ENCODE measurements at regions not wholly inside any gene's neighbourhood (a gene's known extent, or its start where the extent isn't known, plus 50 kb on each side); places are given as distances from the start of the nearest gene placed in this dataset.

DNA sequence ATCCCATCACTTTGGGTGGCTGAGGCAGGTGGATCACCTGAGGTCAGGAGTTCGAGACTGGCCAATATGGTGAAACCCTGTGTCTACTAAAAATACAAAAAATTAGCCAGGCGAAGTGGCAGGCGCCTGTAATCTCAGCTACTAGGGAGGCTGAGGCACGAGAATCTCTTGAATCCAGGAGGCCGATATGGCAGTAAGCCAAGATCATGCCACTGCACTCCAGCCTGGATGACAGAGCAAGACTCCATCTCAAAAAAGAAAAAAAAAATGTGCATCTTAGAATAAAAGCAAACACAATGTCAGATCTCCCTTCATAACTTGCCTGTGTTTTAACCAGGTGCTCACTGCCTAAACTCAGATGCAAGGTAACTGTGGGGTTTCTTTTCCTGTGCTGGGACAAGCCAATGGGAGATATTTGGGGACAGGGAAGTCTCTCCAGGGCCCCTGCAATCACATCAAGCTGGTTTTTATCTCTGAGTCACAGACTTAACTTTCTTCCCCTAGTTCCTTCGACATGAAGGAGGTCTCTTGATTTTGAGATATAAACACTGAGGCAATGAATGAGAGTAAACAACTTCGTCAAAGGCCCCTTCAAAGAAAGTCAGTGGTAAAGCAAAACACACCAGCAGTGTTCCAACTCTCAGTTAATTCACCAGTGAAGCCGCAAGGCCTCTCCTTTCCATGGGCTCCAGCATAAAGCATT lies 99.1 kb downstream of the SNX18 start:
- no peak for DNase-seq
- Histone ChIP-seq H3K4me1 (peaks cover 0 to 41% (median 21%) of the 10 kb centered on the region in 4 donors), H3K36me3 (no peaks in the 10 kb centered on the region), H3K9me3 (no peaks in the 10 kb centered on the region), H3K27ac (no peak overlapping the region), H3K4me3 (no peak overlapping the region), H3K27me3 (no peaks in the 10 kb centered on the region)
- TF ChIP-seq, protein P1, sequence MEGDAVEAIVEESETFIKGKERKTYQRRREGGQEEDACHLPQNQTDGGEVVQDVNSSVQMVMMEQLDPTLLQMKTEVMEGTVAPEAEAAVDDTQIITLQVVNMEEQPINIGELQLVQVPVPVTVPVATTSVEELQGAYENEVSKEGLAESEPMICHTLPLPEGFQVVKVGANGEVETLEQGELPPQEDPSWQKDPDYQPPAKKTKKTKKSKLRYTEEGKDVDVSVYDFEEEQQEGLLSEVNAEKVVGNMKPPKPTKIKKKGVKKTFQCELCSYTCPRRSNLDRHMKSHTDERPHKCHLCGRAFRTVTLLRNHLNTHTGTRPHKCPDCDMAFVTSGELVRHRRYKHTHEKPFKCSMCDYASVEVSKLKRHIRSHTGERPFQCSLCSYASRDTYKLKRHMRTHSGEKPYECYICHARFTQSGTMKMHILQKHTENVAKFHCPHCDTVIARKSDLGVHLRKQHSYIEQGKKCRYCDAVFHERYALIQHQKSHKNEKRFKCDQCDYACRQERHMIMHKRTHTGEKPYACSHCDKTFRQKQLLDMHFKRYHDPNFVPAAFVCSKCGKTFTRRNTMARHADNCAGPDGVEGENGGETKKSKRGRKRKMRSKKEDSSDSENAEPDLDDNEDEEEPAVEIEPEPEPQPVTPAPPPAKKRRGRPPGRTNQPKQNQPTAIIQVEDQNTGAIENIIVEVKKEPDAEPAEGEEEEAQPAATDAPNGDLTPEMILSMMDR (IDR thresholded peaks at IDR 0.05): no peak
- intact Hi-C loops (cut with DNase I; ENCODE audit: low total_unique reads): no loop called here

DNA sequence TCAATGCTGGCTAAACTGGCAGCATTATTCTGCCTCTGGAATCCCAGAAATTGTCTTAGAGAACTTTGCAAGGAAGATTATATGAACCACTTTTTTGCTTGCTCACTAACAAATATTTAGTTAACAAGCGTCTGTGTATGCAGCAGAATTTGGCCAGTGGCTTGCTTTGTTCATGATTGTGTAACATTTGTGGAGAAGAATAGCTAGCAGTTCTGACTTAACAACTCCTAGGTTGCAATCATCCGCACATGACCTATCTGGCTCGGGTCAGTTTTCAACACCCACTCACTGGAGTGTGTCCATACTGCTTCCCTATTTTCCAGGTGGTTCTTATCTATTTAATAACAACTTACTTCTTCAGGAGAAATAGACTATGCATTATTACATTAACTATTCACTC lies 98.5 kb downstream of the SNX18 start:
- no peak overlapping the region for H3K27ac ChIP-seq
- peak; percentile 69 to 78 for DNase-seq
- TF ChIP-seq, protein P1 (IDR thresholded peaks at IDR 0.05): no peak

DNA sequence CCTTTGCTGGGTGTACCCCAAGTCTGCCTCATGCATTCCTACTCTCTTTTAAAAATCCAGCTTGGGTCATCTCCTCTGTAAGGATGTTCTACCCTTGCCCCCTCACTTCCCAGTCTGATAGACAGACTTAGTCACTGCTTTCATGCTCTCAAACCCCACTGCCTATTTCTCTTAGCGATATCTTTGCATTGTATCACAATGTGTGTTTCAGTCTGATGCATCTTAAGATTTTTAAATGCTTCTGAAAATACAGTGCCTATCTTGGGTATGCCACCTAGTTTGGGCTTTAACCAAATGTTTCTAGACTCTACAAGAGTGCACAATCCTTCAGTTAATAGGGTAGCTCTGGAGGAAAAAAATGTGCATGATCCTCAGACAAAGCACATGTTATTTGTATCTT lies 97.8 kb downstream of the SNX18 start:
- no peak overlapping the region for H3K27ac ChIP-seq
- TF ChIP-seq, protein P1 (IDR thresholded peaks at IDR 0.05): no peak
- H3K4me3 ChIP-seq: no peak overlapping the region
- H3K27me3 ChIP-seq: no peaks in the 10 kb centered on the region
- H3K4me1 ChIP-seq: peaks cover 0 to 38% (median 11%) of the 10 kb centered on the region in 4 donors
- no peak for DNase-seq
- intact Hi-C loops (cut with DNase I; ENCODE audit: low total_unique reads): no loop called here
- H3K9me3 ChIP-seq: no peaks in the 10 kb centered on the region
- no peaks in the 10 kb centered on the region for H3K36me3 ChIP-seq

More for the DNA sequence above, 98.5 kb downstream of the SNX18 start:
- intact Hi-C loops (cut with DNase I; ENCODE audit: low total_unique reads): no loop called here
- peaks cover 0 to 41% (median 18%) of the 10 kb centered on the region in 4 donors for H3K4me1 ChIP-seq
- no peaks in the 10 kb centered on the region for H3K9me3 ChIP-seq
- H3K36me3 ChIP-seq: no peaks in the 10 kb centered on the region
- no peaks in the 10 kb centered on the region for H3K27me3 ChIP-seq
- H3K4me3 ChIP-seq: no peak overlapping the region

DNA sequence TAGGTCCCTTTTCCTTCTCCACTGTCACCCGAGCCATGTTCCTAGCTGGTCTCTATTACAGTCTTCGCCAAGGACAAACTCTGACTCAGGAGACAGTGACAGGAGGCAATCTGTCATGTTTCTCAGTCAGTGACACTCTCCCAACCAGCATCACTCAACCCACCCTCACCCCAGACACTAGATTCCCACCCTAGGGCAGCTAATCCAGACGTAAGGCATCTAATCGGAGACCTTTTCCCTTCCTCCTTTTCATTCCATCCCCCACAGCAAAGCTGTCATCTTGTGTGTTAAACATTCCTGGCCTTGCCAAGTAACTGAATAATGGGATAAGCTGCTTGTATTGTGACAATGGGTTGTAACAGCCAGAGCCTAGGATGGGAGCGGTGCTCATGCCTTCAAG lies 95.2 kb downstream of the SNX18 start:
- no peak for DNase-seq
- Histone ChIP-seq H3K27me3 (no peaks in the 10 kb centered on the region), H3K36me3 (no peaks in the 10 kb centered on the region), H3K9me3 (no peaks in the 10 kb centered on the region), H3K4me3 (no peak overlapping the region), H3K4me1 (peaks cover 0 to 26% (median 2%) of the 10 kb centered on the region in 4 donors), H3K27ac (no peak overlapping the region)
- TF ChIP-seq, protein P1 (IDR thresholded peaks at IDR 0.05): no peak
- intact Hi-C loops (cut with DNase I; ENCODE audit: low total_unique reads): no loop called here

DNA sequence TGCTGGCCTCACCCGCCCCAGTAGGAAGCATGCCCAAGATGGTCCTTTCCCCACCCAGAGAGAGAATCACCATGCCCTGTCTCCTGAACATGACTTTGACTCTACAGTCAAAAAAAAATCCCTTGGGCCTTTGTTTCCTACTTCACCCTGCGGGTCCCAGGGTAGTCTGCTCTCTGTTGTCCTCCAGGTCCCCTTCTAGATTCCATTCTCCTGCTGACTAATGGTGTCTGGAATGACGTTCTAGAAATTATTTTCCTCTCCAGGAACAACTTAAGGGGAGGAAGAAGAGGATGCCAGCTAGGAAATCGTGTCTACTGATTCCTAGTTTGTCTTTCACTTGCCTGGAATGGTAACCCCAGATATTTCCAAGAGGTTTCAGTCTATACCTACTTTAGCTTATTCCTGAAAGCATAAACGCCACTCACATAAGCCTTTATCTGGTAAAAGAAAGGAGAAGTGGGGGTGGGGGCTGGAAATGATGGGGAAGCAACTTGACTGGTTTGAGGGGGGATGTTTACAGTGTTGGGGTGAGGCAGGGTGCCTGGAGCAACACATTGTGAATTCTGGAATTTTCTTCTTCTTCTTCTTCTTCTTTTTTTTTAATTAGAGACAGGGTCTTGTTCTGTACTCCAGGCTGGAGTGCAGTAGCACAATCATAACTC lies 93.9 kb downstream of the SNX18 start:
- intact Hi-C loops (cut with DNase I; ENCODE audit: low total_unique reads): no loop called here
- H3K9me3 ChIP-seq: no peaks in the 10 kb centered on the region
- no peak overlapping the region for H3K4me3 ChIP-seq
- no peak for DNase-seq
- TF ChIP-seq, protein P1 (IDR thresholded peaks at IDR 0.05): no peak
- no peaks in the 10 kb centered on the region for H3K36me3 ChIP-seq
- no peaks in the 10 kb centered on the region for H3K27me3 ChIP-seq
- peaks cover 0 to 24% (median 2%) of the 10 kb centered on the region in 4 donors for H3K4me1 ChIP-seq
- H3K27ac ChIP-seq: no peak overlapping the region
